BJ (cell line): ENCODE measurements at regions not wholly inside any gene's neighbourhood (a gene's known extent, or its start where the extent isn't known, plus 50 kb on each side); places are given as distances from the start of the nearest gene placed in this dataset.

Experiments used
- CTCF ChIA-PET: fragments of 350-600 bp; formaldehyde crosslinking; extraction: SDS; loops from one replicate; lab custom pipeline; 2021; ENCODE audit warnings: antibody characterized with exemption, inconsistent platforms; lab: Yijun Ruan, JAX
- POLR2A ChIA-PET: fragments of 300-600 bp; sonication (Branson Sonifier 250); formaldehyde crosslinking; extraction: SDS; loops from one replicate; lab custom pipeline; 2021; ENCODE audit warnings: antibody characterized with exemption; lab: Charles Lee
- DNase-seq: peaks from one replicate; pipeline ENCODE4 v3.0.0-alpha.2; 2011; ENCODE audit warnings: low read depth
- H3K27me3 ChIP-seq: 2 replicates; pipeline ENCODE4 v1.6.0; 2011; ENCODE audit warnings: low read length; ENCODE audit not compliant: control insufficient read depth, insufficient read depth
- H3K36me3 ChIP-seq: 2 replicates; pipeline ENCODE4 v1.5.1; 2011; ENCODE audit warnings: low read length; ENCODE audit not compliant: control insufficient read depth, insufficient read depth
- H3K4me3 ChIP-seq: 2 replicates; pipeline ENCODE4 v1.5.1; 2011; ENCODE audit warnings: low read depth, mild to moderate bottlenecking, control low read depth, low read length
- CTCF ChIP-seq: IDR thresholded peaks from 2 replicates; pipeline ENCODE4 v1.5.1; 2011; ENCODE audit warnings: low read depth, mild to moderate bottlenecking, control low read depth, inconsistent platforms, low read length, moderate library complexity; ENCODE audit not compliant: insufficient read depth

- DNase-seq, result peak; percentile 19
- ChIA-PET POLR2A (no interaction called here), CTCF (interaction anchor here (1.1 kb wide), 1 partner anchor 9 kb away, joined by 3 read pairs; no protein-coding TSS in a partner anchor)
- Histone ChIP-seq H3K36me3 (no peaks in the 10 kb centered on the region), H3K4me3 (no peak overlapping the region), H3K27me3 (no peaks in the 10 kb centered on the region)
- TF ChIP-seq CTCF, result no peak
Measured at GRCh38 chr4:122542411-122543236, 78.2 kb downstream of the IL21 start.

- ChIA-PET CTCF (no interaction called here), POLR2A (no interaction called here)
- no peaks in the 10 kb centered on the region for H3K27me3 ChIP-seq
Measured at GRCh38 chr4:122541996-122542395, 78.9 kb downstream of the IL21 start.

GRCh38 chr4:122540838-122541237 lies 80.0 kb downstream of the IL21 start:
- no peak for DNase-seq
- H3K4me3 ChIP-seq, result no peak overlapping the region
- no peaks in the 10 kb centered on the region for H3K36me3 ChIP-seq
- no peaks in the 10 kb centered on the region for H3K27me3 ChIP-seq
- ChIA-PET CTCF (no interaction called here), POLR2A (no interaction called here)
- TF ChIP-seq CTCF, result no peak

More at GRCh38 chr4:122541996-122542395, 78.9 kb downstream of the IL21 start:
- no peak for DNase-seq
- no peak for TF ChIP-seq CTCF
- Histone ChIP-seq H3K36me3 (no peaks in the 10 kb centered on the region), H3K4me3 (no peak overlapping the region)

- no peak for TF ChIP-seq CTCF
- DNase-seq, result no peak
- ChIA-PET CTCF (no interaction called here), POLR2A (no interaction called here)
- Histone ChIP-seq H3K36me3 (no peaks in the 10 kb centered on the region), H3K4me3 (no peak overlapping the region), H3K27me3 (no peaks in the 10 kb centered on the region)
Measured at GRCh38 chr4:122539861-122540465, 80.9 kb downstream of the IL21 start.

- no peaks in the 10 kb centered on the region for H3K36me3 ChIP-seq
- no peak for DNase-seq
- POLR2A ChIA-PET, result no interaction called here
- no peak overlapping the region for H3K4me3 ChIP-seq
- TF ChIP-seq CTCF, result no peak
- H3K27me3 ChIP-seq, result no peaks in the 10 kb centered on the region
- CTCF ChIA-PET, result no interaction called here
Measured at GRCh38 chr4:122537388-122538135, 81.0 kb upstream of the IL2 start.
